Central memory CD8-positive, alpha-beta T cell (primary cell): ENCODE measurements at regions not wholly inside any gene's neighbourhood (a gene's known extent, or its start where the extent isn't known, plus 50 kb on each side); places are given as distances from the start of the nearest gene placed in this dataset.
"Not testable (repeated sequence)": the region's sequence is repeated elsewhere in the genome, so short reads cannot be mapped to it uniquely, and the experiment has no call there.

Experiments
- ATAC-seq: fragments of 150-1000 bp; cut with Tn5 transposase; replicated peaks from 2 replicates; pipeline ENCODE4 v1.10.0; 2022; ENCODE audit warnings: mild to moderate bottlenecking, moderate FRiP score, moderate number of reproducible peaks; ENCODE audit not compliant: poor library complexity, severe bottlenecking; ENCODE audit errors: extremely low read depth
- DNase-seq, 2 donors: peaks; one replicate each; pipeline ENCODE4 v3.0.0; 2021; ENCODE audit warnings: low spot score in 2 of 2
- H3K27ac Mint-ChIP-seq: one replicate; pipeline ENCODE4 v1.8.0; 2022; ENCODE audit warnings: low read depth, mild to moderate bottlenecking, moderate library complexity, mixed read lengths
- H3K27me3 Mint-ChIP-seq: one replicate; pipeline ENCODE4 v1.8.0; 2022; ENCODE audit warnings: mixed read lengths
- H3K36me3 Mint-ChIP-seq: one replicate; pipeline ENCODE4 v1.8.0; 2022; ENCODE audit warnings: mild to moderate bottlenecking, moderate library complexity, mixed read lengths; ENCODE audit not compliant: insufficient read depth
- H3K4me1 Mint-ChIP-seq: one replicate; pipeline ENCODE4 v1.8.0; 2022; ENCODE audit warnings: mixed read lengths
- H3K4me3 Mint-ChIP-seq: one replicate; pipeline ENCODE4 v1.8.0; 2022; ENCODE audit warnings: mild to moderate bottlenecking, moderate library complexity, mixed read lengths
- H3K9me3 Mint-ChIP-seq: one replicate; pipeline ENCODE4 v1.8.0; 2022; ENCODE audit warnings: mixed read lengths

DNA sequence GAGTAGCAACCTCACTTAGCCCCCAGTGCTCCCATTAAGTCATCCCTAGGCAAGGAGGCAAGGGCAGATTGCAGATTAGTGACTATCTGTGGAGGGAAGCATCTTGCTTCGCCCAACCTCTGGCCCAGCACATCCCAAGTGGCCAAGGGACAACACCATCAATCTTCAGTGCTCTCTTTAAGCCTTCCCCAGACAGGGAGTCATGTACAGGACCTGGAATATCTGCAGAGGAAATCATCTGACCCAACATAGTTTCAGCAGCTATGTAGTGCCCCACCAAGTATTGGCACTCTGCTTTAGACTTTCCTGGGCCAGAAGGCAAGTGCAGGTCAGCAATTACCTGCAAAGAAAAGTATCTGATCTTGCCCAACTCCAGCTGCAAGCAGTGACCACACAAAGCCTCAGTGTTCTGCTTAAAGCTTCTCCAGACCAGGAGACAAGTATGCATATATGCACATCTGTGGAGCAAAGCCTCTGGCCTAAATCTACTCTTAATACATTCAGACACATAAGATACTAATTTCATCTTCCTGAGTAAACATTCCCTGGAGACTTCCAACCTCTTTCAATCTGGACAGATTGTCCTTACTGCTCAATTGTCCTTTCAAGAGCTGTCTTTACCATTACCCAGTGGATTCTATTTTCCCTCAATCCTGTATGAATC lies 224.8 kb upstream of the VLDLR start:
- no peaks in the 10 kb centered on the region for H3K9me3 Mint-ChIP-seq
- peaks cover 17% of the 10 kb centered on the region for H3K27me3 Mint-ChIP-seq
- H3K4me1 Mint-ChIP-seq: no peaks in the 10 kb centered on the region
- no peak overlapping the region for H3K4me3 Mint-ChIP-seq
- ATAC-seq: no peak
- no peak overlapping the region for H3K27ac Mint-ChIP-seq
- no peak for DNase-seq
- H3K36me3 Mint-ChIP-seq: peaks cover 2% of the 10 kb centered on the region

DNA sequence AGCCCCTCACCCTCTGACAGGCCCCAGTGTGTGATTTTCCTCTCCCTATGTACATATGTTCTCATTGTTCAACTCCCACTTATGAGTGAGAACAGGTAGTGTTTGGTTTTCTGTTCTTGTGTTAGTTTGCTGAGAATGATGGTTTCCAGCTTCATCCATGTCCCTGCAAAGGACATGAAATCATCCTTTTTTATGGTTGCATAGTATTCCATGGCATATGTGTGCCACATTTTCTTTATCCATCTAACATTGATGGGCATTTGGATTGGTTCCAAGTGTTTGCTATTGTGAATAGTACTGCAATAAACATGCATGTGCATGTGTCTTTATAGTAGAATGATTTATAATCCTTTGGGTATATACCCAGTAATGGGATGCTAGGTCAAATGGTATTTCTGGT lies 223.7 kb upstream of the VLDLR start:
- H3K4me1 Mint-ChIP-seq, H3K4me3 Mint-ChIP-seq, ATAC-seq, H3K27ac Mint-ChIP-seq, H3K9me3 Mint-ChIP-seq, DNase-seq, H3K36me3 Mint-ChIP-seq: not testable (repeated sequence)
- peaks cover 28% of the 10 kb centered on the region for H3K27me3 Mint-ChIP-seq

DNA sequence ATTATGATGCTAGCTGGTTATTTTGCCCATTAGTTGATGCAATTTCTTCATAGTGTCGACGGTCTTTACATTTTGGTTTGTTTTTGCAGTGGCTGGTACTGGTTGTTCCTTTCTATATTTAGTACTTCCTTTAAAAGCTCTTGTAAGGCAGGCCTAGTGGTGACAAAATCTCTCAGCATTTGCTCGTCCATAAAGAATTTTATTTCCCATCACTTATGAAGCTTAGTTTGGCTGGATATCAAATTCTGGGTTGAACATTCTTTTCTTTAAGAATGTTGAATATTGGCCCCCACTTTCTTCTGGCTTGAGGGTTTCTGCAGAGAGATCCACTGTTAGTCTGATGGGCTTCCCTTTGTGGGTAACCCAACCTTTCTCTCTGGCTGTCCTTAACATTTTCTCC lies 219.8 kb upstream of the VLDLR start:
- not testable (repeated sequence) for H3K36me3 Mint-ChIP-seq, DNase-seq, H3K4me1 Mint-ChIP-seq, H3K27ac Mint-ChIP-seq, H3K4me3 Mint-ChIP-seq, ATAC-seq, H3K9me3 Mint-ChIP-seq
- H3K27me3 Mint-ChIP-seq: peaks cover 28% of the 10 kb centered on the region

DNA sequence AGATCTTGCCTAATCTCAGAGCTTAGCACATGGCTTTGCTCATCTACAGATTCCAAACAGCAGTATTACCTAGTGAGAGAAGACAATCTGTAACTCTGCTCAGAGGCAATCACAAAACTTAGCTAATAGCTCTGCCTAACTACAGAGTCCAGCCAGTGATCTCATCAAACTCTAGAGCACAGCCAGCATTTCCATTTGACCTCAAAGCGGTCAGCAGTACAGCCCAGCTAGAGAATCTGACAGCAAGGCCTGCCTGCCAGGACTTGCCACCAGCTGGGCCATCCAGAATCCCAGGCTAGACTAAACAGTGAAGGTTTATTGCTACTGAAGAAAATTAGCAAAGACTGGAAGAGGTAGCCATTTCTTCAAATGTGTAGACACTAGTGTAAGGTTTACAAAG lies 217.9 kb upstream of the VLDLR start:
- no peak overlapping the region for H3K27ac Mint-ChIP-seq
- no peak for ATAC-seq
- H3K36me3 Mint-ChIP-seq: peaks cover 4% of the 10 kb centered on the region
- no peaks in the 10 kb centered on the region for H3K4me1 Mint-ChIP-seq
- H3K4me3 Mint-ChIP-seq: no peak overlapping the region
- peaks cover 6% of the 10 kb centered on the region for H3K9me3 Mint-ChIP-seq
- H3K27me3 Mint-ChIP-seq: peaks cover 28% of the 10 kb centered on the region
- no peak for DNase-seq

- peaks cover 6% of the 10 kb centered on the region for H3K9me3 Mint-ChIP-seq
- no peak overlapping the region for H3K27ac Mint-ChIP-seq
- ATAC-seq (no peak), DNase-seq (no peak)
- no peak overlapping the region for H3K4me3 Mint-ChIP-seq
- no peaks in the 10 kb centered on the region for H3K4me1 Mint-ChIP-seq
- peaks cover 17% of the 10 kb centered on the region for H3K27me3 Mint-ChIP-seq
- H3K36me3 Mint-ChIP-seq: peaks cover 4% of the 10 kb centered on the region
Observed at GRCh38 chr9:2406252-2406651, 215.3 kb upstream of the VLDLR start.

GRCh38 chr9:2407450-2407849 lies 214.1 kb upstream of the VLDLR start:
- peaks cover under 1% of the 10 kb centered on the region for H3K9me3 Mint-ChIP-seq
- H3K4me1 Mint-ChIP-seq: no peaks in the 10 kb centered on the region
- peaks cover 2% of the 10 kb centered on the region for H3K36me3 Mint-ChIP-seq
- peaks cover 5% of the 10 kb centered on the region for H3K27me3 Mint-ChIP-seq
- no peak overlapping the region for H3K27ac Mint-ChIP-seq
- ATAC-seq (no peak), DNase-seq (no peak)
- no peak overlapping the region for H3K4me3 Mint-ChIP-seq

DNA sequence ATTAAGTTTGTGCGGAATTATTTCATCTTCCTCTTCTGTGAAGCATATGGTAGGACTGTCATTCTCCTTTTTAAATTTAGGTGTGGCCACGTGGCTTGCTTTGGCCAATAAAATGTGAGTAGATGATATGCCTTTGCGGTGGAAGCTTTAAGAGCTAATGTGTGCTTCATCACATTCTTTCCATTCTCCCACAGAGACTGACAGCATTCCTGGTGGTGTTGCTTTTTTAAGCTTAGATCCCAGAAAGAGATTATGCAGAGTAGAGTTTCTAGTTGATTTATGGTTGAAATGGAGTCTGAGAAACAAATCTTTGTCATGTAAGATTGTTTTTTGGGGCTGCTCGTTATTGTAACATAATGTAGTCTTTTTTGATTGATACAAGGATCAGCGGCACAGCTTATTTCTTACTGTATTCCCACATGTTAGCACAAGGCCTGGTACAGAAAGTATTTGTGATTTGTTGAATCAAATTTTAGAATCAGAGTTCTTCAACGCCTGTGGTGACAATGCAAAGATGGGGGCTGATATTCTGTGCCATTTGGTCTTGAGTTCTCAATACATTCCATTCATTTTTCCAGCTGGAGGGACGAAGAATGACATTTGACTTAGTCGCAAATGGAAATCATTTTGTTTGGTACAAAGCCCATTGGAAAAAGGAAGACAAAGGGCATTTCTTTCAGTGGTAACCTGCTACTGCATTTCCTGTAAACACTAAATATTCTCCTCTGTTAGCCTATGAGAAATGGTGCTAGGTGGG lies 209.9 kb upstream of the VLDLR start:
- Mint-ChIP-seq H3K27me3 (peaks cover 6% of the 10 kb centered on the region), H3K4me3 (no peak overlapping the region), H3K36me3 (peaks cover 2% of the 10 kb centered on the region), H3K27ac (no peak overlapping the region), H3K4me1 (no peaks in the 10 kb centered on the region), H3K9me3 (no peaks in the 10 kb centered on the region)
- ATAC-seq: no peak
- no peak for DNase-seq

DNA sequence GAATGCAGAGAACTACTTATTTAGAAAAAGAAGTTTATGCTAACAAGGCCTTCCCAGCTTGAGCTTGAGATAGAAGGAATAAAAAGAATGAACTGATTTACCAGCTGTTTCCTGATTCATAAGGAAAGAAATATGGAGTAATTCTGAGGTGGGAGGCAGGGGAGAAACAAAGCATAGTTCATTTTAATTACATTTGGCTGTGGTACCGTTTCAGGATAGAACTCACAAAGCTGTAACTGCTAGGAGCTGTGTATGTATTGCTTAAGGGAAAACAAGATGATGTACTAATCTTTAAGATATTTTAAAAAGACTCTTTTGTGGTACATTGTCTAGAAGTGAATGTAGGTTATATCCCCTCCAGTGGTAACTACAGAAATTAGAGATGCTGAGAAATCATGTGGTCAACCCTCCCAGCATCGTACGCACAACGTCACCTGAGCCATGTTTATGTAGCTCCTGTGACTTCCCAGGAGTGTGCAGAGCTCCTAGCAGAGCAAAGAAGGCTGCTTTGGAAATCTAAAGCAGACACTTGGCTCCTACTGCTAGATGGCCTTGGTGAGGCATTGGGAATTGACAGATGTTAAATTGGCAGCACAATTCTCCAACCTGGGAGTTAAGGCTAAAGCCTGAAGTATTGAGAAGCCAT lies 208.3 kb upstream of the VLDLR start:
- no peaks in the 10 kb centered on the region for H3K36me3 Mint-ChIP-seq
- peaks cover 6% of the 10 kb centered on the region for H3K27me3 Mint-ChIP-seq
- no peak overlapping the region for H3K27ac Mint-ChIP-seq
- no peak overlapping the region for H3K4me3 Mint-ChIP-seq
- DNase-seq: no peak
- no peaks in the 10 kb centered on the region for H3K4me1 Mint-ChIP-seq
- ATAC-seq: no peak
- H3K9me3 Mint-ChIP-seq: no peaks in the 10 kb centered on the region

- Mint-ChIP-seq H3K4me1 (no peaks in the 10 kb centered on the region), H3K27ac (no peak overlapping the region), H3K36me3 (no peaks in the 10 kb centered on the region), H3K9me3 (no peaks in the 10 kb centered on the region), H3K4me3 (no peak overlapping the region), H3K27me3 (peaks cover 6% of the 10 kb centered on the region)
- ATAC-seq (no peak), DNase-seq (no peak)
Observed at GRCh38 chr9:2414465-2414864, 207.1 kb upstream of the VLDLR start.

DNA sequence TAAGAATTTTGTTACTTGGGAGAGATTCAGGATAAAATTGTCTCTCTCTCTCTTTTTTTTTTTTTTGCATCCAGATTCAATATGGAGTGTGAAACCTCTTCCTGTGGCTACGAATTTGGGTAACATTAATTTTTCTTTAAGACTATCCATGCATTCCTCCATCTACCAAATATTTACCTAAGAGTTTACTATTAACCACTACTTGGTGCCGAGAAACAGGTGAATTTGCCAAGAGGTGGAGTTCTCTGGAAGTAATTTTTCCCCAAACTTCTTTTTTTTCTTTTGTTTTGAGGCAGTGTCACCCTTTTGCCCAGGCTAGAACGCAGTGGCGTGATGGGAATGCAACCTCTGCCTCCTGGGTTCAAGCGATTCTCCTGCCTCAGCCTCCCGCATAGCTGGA lies 206.3 kb upstream of the VLDLR start:
- no peaks in the 10 kb centered on the region for H3K4me1 Mint-ChIP-seq
- no peaks in the 10 kb centered on the region for H3K36me3 Mint-ChIP-seq
- H3K27ac Mint-ChIP-seq: no peak overlapping the region

GRCh38 chr9:2417730-2418129 lies 203.9 kb upstream of the VLDLR start:
- Mint-ChIP-seq H3K4me3 (no peak overlapping the region), H3K36me3 (no peaks in the 10 kb centered on the region), H3K27me3 (peaks cover 15% of the 10 kb centered on the region), H3K9me3 (no peaks in the 10 kb centered on the region), H3K4me1 (no peaks in the 10 kb centered on the region), H3K27ac (no peak overlapping the region)
- DNase-seq (no peak), ATAC-seq (no peak)

More for the DNA sequence above, 206.3 kb upstream of the VLDLR start:
- ATAC-seq (no peak), DNase-seq (no peak)
- Mint-ChIP-seq H3K27me3 (peaks cover 6% of the 10 kb centered on the region), H3K4me3 (no peak overlapping the region), H3K9me3 (no peaks in the 10 kb centered on the region)

DNA sequence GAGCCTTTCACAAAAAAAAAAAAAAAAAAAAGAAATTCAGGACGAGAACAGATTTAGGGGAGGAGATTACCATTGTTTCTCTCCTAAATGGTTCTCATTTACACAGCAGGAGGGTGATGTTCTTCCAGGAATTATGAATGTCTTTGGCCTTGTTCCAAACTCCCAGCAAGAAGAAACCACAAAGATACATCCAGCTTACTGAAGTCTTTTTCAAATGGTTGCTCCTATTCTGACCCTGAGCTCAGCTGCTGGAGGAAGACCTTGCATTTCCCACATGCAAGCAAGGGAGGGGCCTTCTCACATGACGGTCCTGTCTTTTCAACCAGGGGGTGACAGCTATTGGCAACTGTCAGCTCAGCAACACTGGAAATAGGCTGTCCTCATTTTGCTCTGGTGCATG lies 203.0 kb upstream of the VLDLR start:
- DNase-seq (no peak), ATAC-seq (no peak)
- Mint-ChIP-seq H3K4me1 (no peaks in the 10 kb centered on the region), H3K27ac (no peak overlapping the region), H3K4me3 (no peak overlapping the region), H3K36me3 (no peaks in the 10 kb centered on the region), H3K9me3 (no peaks in the 10 kb centered on the region), H3K27me3 (peaks cover 15% of the 10 kb centered on the region)

GRCh38 chr9:2419347-2419746 lies 202.2 kb upstream of the VLDLR start:
- peaks cover 15% of the 10 kb centered on the region for H3K27me3 Mint-ChIP-seq
- H3K27ac Mint-ChIP-seq: no peak overlapping the region

More at GRCh38 chr9:2419347-2419746, 202.2 kb upstream of the VLDLR start:
- Mint-ChIP-seq H3K4me3 (no peak overlapping the region), H3K36me3 (no peaks in the 10 kb centered on the region), H3K9me3 (no peaks in the 10 kb centered on the region), H3K4me1 (no peaks in the 10 kb centered on the region)
- DNase-seq (no peak), ATAC-seq (no peak)
